ENCODE measurements at regions not wholly inside any gene's neighbourhood (a gene's known extent, or its start where the extent isn't known, plus 50 kb on each side); places are given as distances from the start of the nearest gene placed in this dataset.
"Not testable (repeated sequence)": the region's sequence is repeated elsewhere in the genome, so short reads cannot be mapped to it uniquely, and the experiment has no call there.

- no peak for DNase-seq
Observed at GRCh38 chr5:39721394-39721793, 296.6 kb upstream of the DAB2 start.

GRCh38 chr5:39720136-39720535, 295.4 kb upstream of the DAB2 start:
- no peak for DNase-seq

GRCh38 chr5:39717176-39717897, 292.6 kb upstream of the DAB2 start:
- peak; percentile 12 for DNase-seq

GRCh38 chr5:39716532-39717028, 291.8 kb upstream of the DAB2 start:
- peak; percentile 57 for DNase-seq

GRCh38 chr5:39714036-39714698, 289.4 kb upstream of the DAB2 start:
- peak; percentile 61 for DNase-seq

GRCh38 chr5:39713250-39713916, 288.6 kb upstream of the DAB2 start:
- DNase-seq = peak; percentile 82

- no peak for DNase-seq
Observed at GRCh38 chr5:39712316-39713249, 287.8 kb upstream of the DAB2 start.

- no peak for DNase-seq
Observed at GRCh38 chr5:39711821-39712220, 287.0 kb upstream of the DAB2 start.

GRCh38 chr5:39709032-39709431, 284.3 kb upstream of the DAB2 start:
- DNase-seq = no peak

- no peak for DNase-seq
Observed at GRCh38 chr5:39702928-39703327, 278.1 kb upstream of the DAB2 start.

GRCh38 chr5:39700523-39700922, 275.7 kb upstream of the DAB2 start:
- DNase-seq = peak; percentile 38

- DNase-seq = no peak
Observed at GRCh38 chr5:39698838-39699560, 274.2 kb upstream of the DAB2 start.

- DNase-seq = no peak
Observed at GRCh38 chr5:39697881-39698280, 273.1 kb upstream of the DAB2 start.

GRCh38 chr5:39696672-39697398, 272.1 kb upstream of the DAB2 start:
- no peak for DNase-seq

GRCh38 chr5:39691993-39692392, 267.2 kb upstream of the DAB2 start:
- DNase-seq = no peak

GRCh38 chr5:39691136-39691535, 266.4 kb upstream of the DAB2 start:
- DNase-seq = no peak

GRCh38 chr5:39689919-39690318, 265.1 kb upstream of the DAB2 start:
- no peak for DNase-seq

GRCh38 chr5:39687924-39688323, 263.1 kb upstream of the DAB2 start:
- not testable (repeated sequence) for DNase-seq

GRCh38 chr5:39680213-39680612, 255.4 kb upstream of the DAB2 start:
- no peak for DNase-seq

- DNase-seq = no peak
Observed at GRCh38 chr5:39678534-39678933, 253.8 kb upstream of the DAB2 start.

GRCh38 chr5:39675676-39676075, 250.9 kb upstream of the DAB2 start:
- DNase-seq = no peak
